IMR-90 (cell line): ENCODE measurements at regions not wholly inside any gene's neighbourhood (a gene's known extent, or its start where the extent isn't known, plus 50 kb on each side); places are given as distances from the start of the nearest gene placed in this dataset.

Experiments
- ATAC-seq: fragments of 200-7000 bp; cut with Tn5 transposase; 2 replicates; pipeline ENCODE4 v1.9.1; 2020; ENCODE audit warnings: low read depth, mild to moderate bottlenecking, moderate library complexity
- BruUV-seq: library from RNA; stranded (reverse); fragments of 400-500 nt; replicated peaks from 2 replicates; lab custom pipeline; 2021; lab: Mats Ljungman, UMichigan
- CTCF ChIA-PET: fragments of 300-600 bp; formaldehyde crosslinking; extraction: SDS; loops from one replicate; lab custom pipeline; 2021; ENCODE audit warnings: antibody characterized with exemption; lab: Yijun Ruan, JAX
- POLR2A ChIA-PET: fragments of 300-600 bp; sonication (Branson Sonifier 250); formaldehyde crosslinking; loops from one replicate; lab custom pipeline; 2022; ENCODE audit warnings: antibody characterized with exemption; ENCODE audit not compliant: unreplicated experiment; lab: Charles Lee
- DNase-seq: peaks from one replicate; pipeline ENCODE4 v3.0.0; 2013
- H2AFZ ChIP-seq: replicated peaks from 2 replicates; pipeline ENCODE3; 2013; ENCODE audit warnings: low read length, mild to moderate bottlenecking; ENCODE audit not compliant: poor library complexity
- H2AK5ac ChIP-seq: 2 replicates; pipeline ENCODE4 v1.6.1; 2013; ENCODE audit warnings: low read depth, low read length, inconsistent platforms
- H2AK9ac ChIP-seq: replicated peaks from 2 replicates; pipeline ENCODE3; 2013; ENCODE audit warnings: mild to moderate bottlenecking, low read depth, low read length, moderate library complexity; ENCODE audit not compliant: poor library complexity
- H2BK120ac ChIP-seq: 2 replicates; pipeline ENCODE4 v1.6.1; 2013; ENCODE audit warnings: low read depth, low read length, inconsistent platforms
- H2BK15ac ChIP-seq: 3 replicates; pipeline ENCODE4 v1.6.1; 2013; ENCODE audit warnings: low read depth, low read length, inconsistent platforms
- H2BK20ac ChIP-seq: 2 replicates; pipeline ENCODE4 v1.6.1; 2013; ENCODE audit warnings: low read depth, mild to moderate bottlenecking, inconsistent platforms, low read length, moderate library complexity
- H2BK5ac ChIP-seq: 2 replicates; pipeline ENCODE4 v1.6.1; 2013; ENCODE audit warnings: mild to moderate bottlenecking, low read depth, low read length, inconsistent platforms; ENCODE audit not compliant: poor library complexity, severe bottlenecking
- H3K14ac ChIP-seq: replicated peaks from 2 replicates; pipeline ENCODE4 v1.6.1; 2013; ENCODE audit warnings: low read depth, low read length, inconsistent platforms
- H3K18ac ChIP-seq: 2 replicates; pipeline ENCODE4 v1.6.1; 2013; ENCODE audit warnings: low read depth, low read length, control low read depth
- H3K23ac ChIP-seq: 2 replicates; pipeline ENCODE4 v1.6.1; 2013; ENCODE audit warnings: low read depth, low read length, inconsistent platforms
- H3K27ac ChIP-seq: 2 replicates; pipeline ENCODE4 v1.5.1; 2013; ENCODE audit warnings: mild to moderate bottlenecking, control low read depth, low read length; ENCODE audit not compliant: insufficient read depth
- H3K27me3 ChIP-seq: 2 replicates; pipeline ENCODE4 v1.6.1; 2013; ENCODE audit warnings: low read length; ENCODE audit not compliant: control insufficient read depth, insufficient read depth
- H3K36me3 ChIP-seq: 2 replicates; pipeline ENCODE4 v1.6.1; 2013; ENCODE audit warnings: low read length, mixed read lengths; ENCODE audit not compliant: control insufficient read depth, insufficient read depth
- H3K4ac ChIP-seq: 2 replicates; pipeline ENCODE4 v1.6.1; 2013; ENCODE audit warnings: low read depth, low read length, inconsistent platforms
- H3K4me1 ChIP-seq: 2 replicates; pipeline ENCODE4 v1.6.1; 2013; ENCODE audit warnings: low read length, mixed read lengths; ENCODE audit not compliant: control insufficient read depth, insufficient read depth
- H3K4me2 ChIP-seq: 2 replicates; pipeline ENCODE4 v1.6.1; 2013; ENCODE audit warnings: low read depth, mild to moderate bottlenecking, control low read depth, low read length, moderate library complexity
- H3K4me3 ChIP-seq: 2 replicates; pipeline ENCODE4 v1.5.1; 2013; ENCODE audit warnings: low read depth, mild to moderate bottlenecking, control low read depth, low read length, moderate library complexity; ENCODE audit not compliant: insufficient read depth
- H3K56ac ChIP-seq: 2 replicates; pipeline ENCODE4 v1.6.1; 2013; ENCODE audit warnings: low read length, inconsistent platforms; ENCODE audit not compliant: insufficient read depth; ENCODE audit errors: extremely low read depth
- H3K79me1 ChIP-seq, 2 experiments: 2 replicates each; pipeline ENCODE4 v1.6.1; 2013; ENCODE audit warnings: low read length in 2 of 2, inconsistent platforms in 1 of 2, low read depth in 1 of 2
- H3K9ac ChIP-seq: 2 replicates; pipeline ENCODE4 v1.6.1; 2013; ENCODE audit warnings: low read depth, low read length, control low read depth
- H3K9me1 ChIP-seq: 2 replicates; pipeline ENCODE4 v1.6.1; 2013; ENCODE audit warnings: low read length, inconsistent platforms; ENCODE audit not compliant: insufficient read depth
- H3K9me3 ChIP-seq: 2 replicates; pipeline ENCODE4 v1.6.1; 2013; ENCODE audit warnings: low read length; ENCODE audit not compliant: control insufficient read depth, insufficient read depth
- H4K20me1 ChIP-seq: 2 replicates; pipeline ENCODE4 v1.6.1; 2013; ENCODE audit warnings: low read length, inconsistent platforms; ENCODE audit not compliant: insufficient read depth
- H4K5ac ChIP-seq: 2 replicates; pipeline ENCODE4 v1.6.1; 2013; ENCODE audit warnings: mild to moderate bottlenecking, low read depth, low read length, control low read depth
- H4K8ac ChIP-seq, 2 experiments: 2 replicates each; pipeline ENCODE4 v1.6.1; 2013; ENCODE audit warnings: low read depth in 2 of 2, low read length in 2 of 2, control low read depth in 1 of 2, inconsistent platforms in 1 of 2
- H4K91ac ChIP-seq: 2 replicates; pipeline ENCODE4 v1.6.1; 2013; ENCODE audit warnings: low read depth, low read length, inconsistent platforms; ENCODE audit not compliant: insufficient read depth
- MAFK ChIP-seq: IDR thresholded peaks from 2 replicates; pipeline ENCODE4 v1.6.1; 2012; ENCODE audit warnings: low read depth, low read length, improper control_type of control experiment
- MAZ ChIP-seq: IDR thresholded peaks from 2 replicates; pipeline ENCODE4 v1.6.1; 2012; ENCODE audit warnings: low read depth, mild to moderate bottlenecking, low read length, improper control_type of control experiment, moderate library complexity, borderline replicate concordance
- RCOR1 ChIP-seq: IDR thresholded peaks from 2 replicates; pipeline ENCODE4 v1.6.1; 2012; ENCODE audit warnings: mild to moderate bottlenecking, low read length, improper control_type of control experiment; ENCODE audit not compliant: insufficient replicate concordance
- whole genome bisulfite sequencing, 2 experiments: methylation state at CpG; one replicate each; pipeline versions ENCODE4 v1.1.5 to v1.1.7; 2013; ENCODE audit warnings: missing lambda C conversion rate in 2 of 2; ENCODE audit not compliant: insufficient read length in 1 of 2; ENCODE audit errors: extremely low coverage in 2 of 2; 5-methylcytosine and 5-hydroxymethylcytosine counted together
- dilution Hi-C: fragments of 300-500 bp; cut with HindIII; formaldehyde crosslinking; loops from one replicate; pipeline ENCODE4 v1.14.3; 2018; ENCODE audit warnings: low sequenced_read_pairs; ENCODE audit not compliant: unreplicated experiment
- in situ Hi-C: fragments of 300-500 bp; cut with MboI; formaldehyde crosslinking; loops from 3 replicates; pipeline ENCODE4 v1.14.3; 2019; ENCODE audit warnings: low sequenced_read_pairs, inconsistent platforms, mixed read lengths
- intact Hi-C: fragments of 100-400 bp; cut with micrococcal nuclease; formaldehyde crosslinking; loops from 2 replicates; pipeline ENCODE4 v1.10.0; 2022

- Histone ChIP-seq H2BK5ac (no peak overlapping the region), H3K4ac (no peak overlapping the region), H2AK5ac (no peak overlapping the region), H2BK120ac (no peak overlapping the region), H2AFZ (no peak overlapping the region), H4K91ac (no peak overlapping the region), H3K4me3 (no peak overlapping the region), H3K9ac (no peak overlapping the region), H3K9me3 (peaks cover 41% of the 10 kb centered on the region), H3K4me2 (no peak overlapping the region), H3K4me1 (no peaks in the 10 kb centered on the region), H2BK20ac (no peak overlapping the region), H2AK9ac (no peak overlapping the region), H3K9me1 (no peaks in the 10 kb centered on the region), H3K56ac (no peak overlapping the region), H3K27me3 (no peaks in the 10 kb centered on the region), H3K27ac (no peak overlapping the region), H3K36me3 (no peaks in the 10 kb centered on the region), H3K18ac (no peak overlapping the region), H4K8ac (no peak overlapping the region), H3K79me1 (no peaks in the 10 kb centered on the region), H4K5ac (no peak overlapping the region), H4K20me1 (no peaks in the 10 kb centered on the region), H2BK15ac (no peak overlapping the region), H3K23ac (no peak overlapping the region), H3K14ac (no peak overlapping the region)
- in situ Hi-C loops: no loop called here
- ChIA-PET POLR2A (no interaction called here), CTCF (no interaction called here)
- dilution Hi-C loops: no loop called here
- no TSS peak for BruUV-seq
- TF ChIP-seq MAFK (no peak), RCOR1 (no peak), MAZ (no peak)
- 4% methylated on average over 3 of the region's 6 CpGs; no CpG with 5 or more reads in 1 of the 2 experiments for WGBS, 2 experiments
- DNase-seq (no peak), ATAC-seq (no peak)
- intact Hi-C loops: no loop called here
Observed at GRCh38 chr10:128519581-128519980, 393.4 kb upstream of the MKI67 start.
